Endodermal cell (in vitro differentiated cells): ENCODE measurements at regions not wholly inside any gene's neighbourhood (a gene's known extent, or its start where the extent isn't known, plus 50 kb on each side); places are given as distances from the start of the nearest gene placed in this dataset.

ENCODE experiments used
- DNase-seq: peaks from one replicate; pipeline ENCODE4 v3.0.0-alpha.2; 2017
- H3K27ac ChIP-seq: 2 replicates; pipeline ENCODE4 v1.5.1; 2013; ENCODE audit warnings: mild to moderate bottlenecking, low read depth, low read length, moderate library complexity
- H3K27me3 ChIP-seq: 2 replicates; pipeline ENCODE4 v1.6.1; 2013; ENCODE audit warnings: mild to moderate bottlenecking, low read length, moderate library complexity; ENCODE audit not compliant: insufficient read depth, control insufficient read depth, poor library complexity, severe bottlenecking
- H3K36me3 ChIP-seq: 2 replicates; pipeline ENCODE4 v1.7.0; 2013; ENCODE audit warnings: mild to moderate bottlenecking, low read length, moderate library complexity; ENCODE audit not compliant: control insufficient read depth, insufficient read depth
- H3K4me1 ChIP-seq: one replicate; pipeline ENCODE4 v1.7.0; 2013; ENCODE audit warnings: low read length; ENCODE audit not compliant: control insufficient read depth, insufficient read depth
- H3K4me3 ChIP-seq: 2 replicates; pipeline ENCODE4 v1.5.1; 2013; ENCODE audit warnings: mild to moderate bottlenecking, low read length, moderate library complexity
- H3K9ac ChIP-seq: 2 replicates; pipeline ENCODE4 v1.6.1; 2013; ENCODE audit warnings: mild to moderate bottlenecking, low read length, moderate library complexity; ENCODE audit not compliant: poor library complexity, severe bottlenecking; ENCODE audit errors: extremely low read depth
- H3K9me3 ChIP-seq: 2 replicates; pipeline ENCODE4 v1.6.1; 2013; ENCODE audit warnings: mild to moderate bottlenecking, low read length, moderate library complexity; ENCODE audit not compliant: control insufficient read depth
- H3K27ac Mint-ChIP-seq: 2 replicates; pipeline ENCODE4 v1.8.0; 2020; ENCODE audit warnings: mixed read lengths
- H3K27me3 Mint-ChIP-seq: 2 replicates; pipeline ENCODE4 v1.8.0; 2021; ENCODE audit warnings: mild to moderate bottlenecking, mixed read lengths; ENCODE audit not compliant: insufficient read depth
- H3K36me3 Mint-ChIP-seq: 2 replicates; pipeline ENCODE4 v1.8.0; 2020; ENCODE audit warnings: low read depth, mixed read lengths
- H3K4me1 Mint-ChIP-seq: 2 replicates; pipeline ENCODE4 v1.8.0; 2020; ENCODE audit warnings: mixed read lengths
- H3K4me3 Mint-ChIP-seq: 2 replicates; pipeline ENCODE4 v1.8.0; 2020; ENCODE audit warnings: mild to moderate bottlenecking, moderate library complexity, mixed read lengths
- H3K9me3 Mint-ChIP-seq: 2 replicates; pipeline ENCODE4 v1.8.0; 2020; ENCODE audit warnings: mild to moderate bottlenecking, mixed read lengths
- WGBS, 2 experiments: methylation state at CpG; one replicate each; pipeline versions ENCODE4 v1.1.5 to v1.1.7; 2013; ENCODE audit warnings: missing lambda C conversion rate in 2 of 2, mixed read lengths in 1 of 2; ENCODE audit not compliant: insufficient coverage in 1 of 2, insufficient read length in 1 of 2; 5-methylcytosine and 5-hydroxymethylcytosine counted together
- TF ChIP-seq, protein P1 (sequence below): fragments of 200-600 bp; sonication (generic); conservative IDR thresholded peaks from 2 replicates; pipeline ENCODE4 v1.5.0; 2021; ENCODE audit warnings: antibody characterized with exemption, mild to moderate bottlenecking

- H3K27me3 ChIP-seq = no peaks in the 10 kb centered on the region
- no peaks in the 10 kb centered on the region for H3K36me3 ChIP-seq
- H3K4me1 ChIP-seq = no peaks in the 10 kb centered on the region
- Mint-ChIP-seq H3K4me3 (no peak overlapping the region), H3K27ac (no peak overlapping the region), H3K27me3 (no peaks in the 10 kb centered on the region), H3K36me3 (peaks cover 7% of the 10 kb centered on the region), H3K9me3 (peaks cover 46% of the 10 kb centered on the region), H3K4me1 (no peaks in the 10 kb centered on the region)
- no peak overlapping the region for H3K4me3 ChIP-seq
- H3K27ac ChIP-seq = no peak overlapping the region
- H3K9me3 ChIP-seq = peaks cover 34% of the 10 kb centered on the region
- DNase-seq = no peak
- TF ChIP-seq, protein P1, sequence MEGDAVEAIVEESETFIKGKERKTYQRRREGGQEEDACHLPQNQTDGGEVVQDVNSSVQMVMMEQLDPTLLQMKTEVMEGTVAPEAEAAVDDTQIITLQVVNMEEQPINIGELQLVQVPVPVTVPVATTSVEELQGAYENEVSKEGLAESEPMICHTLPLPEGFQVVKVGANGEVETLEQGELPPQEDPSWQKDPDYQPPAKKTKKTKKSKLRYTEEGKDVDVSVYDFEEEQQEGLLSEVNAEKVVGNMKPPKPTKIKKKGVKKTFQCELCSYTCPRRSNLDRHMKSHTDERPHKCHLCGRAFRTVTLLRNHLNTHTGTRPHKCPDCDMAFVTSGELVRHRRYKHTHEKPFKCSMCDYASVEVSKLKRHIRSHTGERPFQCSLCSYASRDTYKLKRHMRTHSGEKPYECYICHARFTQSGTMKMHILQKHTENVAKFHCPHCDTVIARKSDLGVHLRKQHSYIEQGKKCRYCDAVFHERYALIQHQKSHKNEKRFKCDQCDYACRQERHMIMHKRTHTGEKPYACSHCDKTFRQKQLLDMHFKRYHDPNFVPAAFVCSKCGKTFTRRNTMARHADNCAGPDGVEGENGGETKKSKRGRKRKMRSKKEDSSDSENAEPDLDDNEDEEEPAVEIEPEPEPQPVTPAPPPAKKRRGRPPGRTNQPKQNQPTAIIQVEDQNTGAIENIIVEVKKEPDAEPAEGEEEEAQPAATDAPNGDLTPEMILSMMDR = no peak
- 64 to 70% methylated on average over 1 of the region's 1 CpG for WGBS, 2 experiments
- H3K9ac ChIP-seq = no peak overlapping the region
Observed at GRCh38 chr3:26089249-26089648, 299.4 kb downstream of the OXSM start.

- no peaks in the 10 kb centered on the region for H3K36me3 ChIP-seq
- TF ChIP-seq, protein P1 = no peak
- no peaks in the 10 kb centered on the region for H3K27me3 Mint-ChIP-seq
- H3K27ac Mint-ChIP-seq = no peak overlapping the region
- peaks cover 57% of the 10 kb centered on the region for H3K9me3 Mint-ChIP-seq
- peaks cover 34% of the 10 kb centered on the region for H3K9me3 ChIP-seq
- peaks cover 7% of the 10 kb centered on the region for H3K36me3 Mint-ChIP-seq
- H3K4me3 Mint-ChIP-seq = no peak overlapping the region
- H3K9ac ChIP-seq = no peak overlapping the region
- no peaks in the 10 kb centered on the region for H3K4me1 ChIP-seq
- no peaks in the 10 kb centered on the region for H3K27me3 ChIP-seq
- no peak overlapping the region for H3K4me3 ChIP-seq
- H3K27ac ChIP-seq = no peak overlapping the region
- no peaks in the 10 kb centered on the region for H3K4me1 Mint-ChIP-seq
- no peak for DNase-seq
- 92 to 93% methylated on average over 2 of the region's 2 CpGs for WGBS, 2 experiments
Observed at GRCh38 chr3:26090589-26090988, 300.7 kb downstream of the OXSM start.

GRCh38 chr3:26091096-26091495 lies 301.2 kb downstream of the OXSM start:
- H3K27me3 ChIP-seq = no peaks in the 10 kb centered on the region
- H3K4me3 ChIP-seq = no peak overlapping the region
- TF ChIP-seq, protein P1 = no peak
- Mint-ChIP-seq H3K27ac (no peak overlapping the region), H3K4me3 (no peak overlapping the region), H3K36me3 (peaks cover 7% of the 10 kb centered on the region), H3K27me3 (no peaks in the 10 kb centered on the region), H3K4me1 (no peaks in the 10 kb centered on the region), H3K9me3 (peaks cover 61% of the 10 kb centered on the region)
- H3K4me1 ChIP-seq = no peaks in the 10 kb centered on the region
- no peak overlapping the region for H3K27ac ChIP-seq
- no peaks in the 10 kb centered on the region for H3K36me3 ChIP-seq
- H3K9ac ChIP-seq = no peak overlapping the region
- DNase-seq = no peak
- H3K9me3 ChIP-seq = peaks cover 33% of the 10 kb centered on the region
